ENCODE measurements at regions not wholly inside any gene's neighbourhood (a gene's known extent, or its start where the extent isn't known, plus 50 kb on each side); places are given as distances from the start of the nearest gene placed in this dataset.
"Not testable (repeated sequence)": the region's sequence is repeated elsewhere in the genome, so short reads cannot be mapped to it uniquely, and the experiment has no call there.

DNA sequence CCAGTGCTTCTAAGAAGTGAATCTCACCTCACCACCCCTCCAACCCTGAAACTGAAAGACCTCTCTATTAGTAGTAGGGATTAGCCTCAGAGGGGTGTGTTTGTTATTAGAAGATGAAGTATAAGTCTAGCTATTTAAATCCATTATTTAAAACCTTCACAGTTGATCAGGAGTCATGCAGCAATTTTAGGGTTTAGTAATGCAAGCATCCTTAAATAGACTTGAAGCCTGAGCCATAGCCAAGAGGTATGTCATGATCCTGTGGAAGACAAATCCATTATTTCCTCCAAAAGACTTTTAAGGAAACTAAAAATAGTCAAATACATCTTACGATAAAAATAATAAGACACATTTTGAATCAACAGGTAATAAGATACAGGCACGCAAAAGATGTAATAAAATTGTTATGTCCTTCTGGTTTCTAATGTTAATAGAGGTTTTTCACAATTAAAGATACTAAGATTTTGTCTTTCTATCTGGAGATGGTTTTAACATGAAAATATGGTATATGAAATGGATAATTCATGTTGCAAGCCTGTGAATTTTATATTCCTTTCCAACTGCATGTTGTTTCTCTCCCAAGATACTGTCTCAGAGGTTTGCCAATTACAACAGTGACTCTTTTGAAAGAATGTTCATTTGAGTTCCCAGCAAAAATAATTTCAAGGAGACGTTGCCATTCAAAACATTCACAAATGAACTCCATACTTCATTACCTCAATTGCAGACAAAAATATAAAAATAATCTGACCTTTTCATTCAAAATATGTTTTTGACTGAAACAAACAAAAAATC lies 68.0 kb downstream of the LUZP4 start:
- no peak for DNase-seq (ENCODE audit: low read depth in 2 of 2)

DNA sequence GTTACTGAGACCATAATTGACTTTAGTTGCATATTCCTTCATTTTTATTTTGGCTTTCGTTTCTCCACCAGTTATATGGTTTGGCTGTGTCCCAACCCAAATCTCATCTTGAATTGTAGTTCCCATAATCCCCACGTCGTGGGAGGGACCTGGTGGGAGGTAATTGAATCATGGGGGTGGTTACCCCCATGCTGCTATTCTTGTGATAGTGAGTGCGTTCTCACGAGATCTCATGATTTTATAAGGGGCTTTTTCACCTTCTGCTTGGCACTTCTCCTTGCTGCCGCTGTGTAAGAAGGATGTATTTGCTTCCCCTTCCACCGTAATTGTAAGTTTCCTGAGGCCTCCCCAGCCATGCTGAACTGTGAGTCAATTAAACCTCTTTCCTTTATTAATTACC lies 70.0 kb downstream of the LUZP4 start:
- DNase-seq (ENCODE audit: low read depth in 2 of 2): not testable (repeated sequence)

DNA sequence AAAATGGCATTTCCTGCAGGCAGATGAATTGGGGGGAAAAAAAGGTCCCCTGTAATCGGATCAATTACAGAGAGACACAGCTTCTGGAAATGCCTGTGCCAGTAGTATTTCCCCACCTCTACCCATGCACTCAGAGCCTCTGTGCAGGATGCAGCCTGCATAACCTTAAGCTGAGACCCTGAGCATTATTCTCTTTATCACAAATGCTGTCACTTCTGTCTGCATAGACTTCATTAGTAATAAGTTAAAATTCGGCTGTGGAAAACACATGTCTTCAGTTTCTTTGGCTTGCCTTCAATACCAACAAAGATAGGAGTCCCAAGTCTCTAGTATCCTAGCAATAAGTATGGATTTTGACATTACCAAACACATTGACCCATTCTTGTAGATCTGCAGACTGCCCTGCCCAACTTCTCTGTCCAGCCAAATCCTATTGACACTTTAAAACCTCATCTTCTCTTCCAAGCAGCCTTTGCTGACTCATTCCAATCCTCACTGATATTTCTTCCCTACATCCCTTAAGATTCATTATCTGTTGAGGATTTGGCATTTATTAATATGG lies 70.8 kb downstream of the LUZP4 start:
- no peak for DNase-seq (ENCODE audit: low read depth in 2 of 2)

DNA sequence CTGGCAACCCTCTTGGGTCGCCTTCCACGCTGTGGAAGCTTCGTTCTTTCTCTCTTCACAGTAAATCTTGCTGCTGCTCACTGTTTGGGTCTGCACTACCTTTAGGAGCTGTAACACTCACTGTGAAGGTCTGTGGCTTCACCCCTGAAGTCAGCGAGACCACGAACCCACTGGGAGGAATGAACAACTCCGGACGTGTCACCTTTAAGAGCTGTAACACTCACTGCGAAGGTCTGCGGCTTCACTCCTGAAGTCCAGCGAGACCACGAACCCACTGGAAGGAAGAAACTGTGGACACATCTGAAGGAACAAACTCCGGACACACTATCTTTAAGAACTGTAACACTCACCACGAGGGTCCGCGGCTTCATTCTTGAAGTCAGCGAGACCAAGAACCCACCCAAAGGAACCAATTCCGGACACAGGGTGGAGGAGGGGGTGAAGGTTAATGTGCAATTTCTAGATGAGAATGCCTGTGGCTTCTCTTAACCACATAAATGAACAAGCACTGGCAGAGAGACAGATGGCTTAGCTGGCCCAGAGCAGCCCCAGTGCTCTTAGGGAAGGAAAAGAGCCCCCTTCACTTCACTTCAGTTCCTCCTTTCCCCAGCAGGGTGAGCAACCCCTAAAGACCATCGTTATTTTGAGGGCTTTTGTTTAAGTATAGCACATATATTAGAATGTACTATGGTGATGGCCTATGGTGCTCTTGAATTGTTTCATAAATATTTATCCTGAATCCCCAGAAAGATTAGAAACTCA lies 73.0 kb downstream of the LUZP4 start:
- DNase-seq (ENCODE audit: low read depth in 2 of 2): no peak

DNA sequence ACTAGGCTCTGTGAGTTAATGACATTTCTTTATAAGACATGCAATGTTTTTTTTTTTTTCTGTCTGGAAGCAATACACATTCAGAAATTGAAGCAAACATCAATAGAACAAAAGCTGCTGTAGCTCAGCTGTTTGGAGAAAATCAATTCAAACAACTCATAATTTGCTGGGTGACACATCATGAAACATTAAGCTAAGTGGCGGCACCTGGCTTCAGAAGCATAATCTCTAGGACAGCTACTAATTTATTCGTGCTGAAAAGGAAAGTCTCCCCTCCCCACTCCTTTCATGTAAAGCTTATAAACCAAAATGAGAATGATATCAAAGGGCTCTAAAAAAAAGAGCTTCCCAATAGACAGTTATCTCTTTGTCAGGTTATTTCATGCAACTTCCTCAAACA lies 73.9 kb downstream of the LUZP4 start:
- DNase-seq (ENCODE audit: low read depth in 2 of 2): no peak

DNA sequence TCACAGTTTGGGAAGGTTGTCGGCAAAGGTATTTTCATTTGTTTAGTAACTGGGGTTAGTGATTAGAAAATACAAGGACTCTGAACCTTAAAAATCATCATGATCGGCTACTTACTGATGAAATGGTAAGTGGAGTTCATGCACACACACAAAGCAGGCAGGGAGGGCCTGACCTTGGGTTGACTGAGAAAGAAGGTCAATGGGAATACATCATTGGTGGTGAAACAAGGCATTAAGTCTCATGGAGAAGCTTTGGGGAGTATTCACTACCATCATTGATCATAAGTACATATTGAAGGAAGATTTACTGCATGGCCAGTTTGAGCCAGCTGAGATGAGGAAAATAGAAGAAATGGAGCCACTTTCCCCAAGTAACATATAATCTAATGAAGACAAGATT lies 74.4 kb downstream of the LUZP4 start:
- no peak for DNase-seq (ENCODE audit: low read depth in 2 of 2)

DNA sequence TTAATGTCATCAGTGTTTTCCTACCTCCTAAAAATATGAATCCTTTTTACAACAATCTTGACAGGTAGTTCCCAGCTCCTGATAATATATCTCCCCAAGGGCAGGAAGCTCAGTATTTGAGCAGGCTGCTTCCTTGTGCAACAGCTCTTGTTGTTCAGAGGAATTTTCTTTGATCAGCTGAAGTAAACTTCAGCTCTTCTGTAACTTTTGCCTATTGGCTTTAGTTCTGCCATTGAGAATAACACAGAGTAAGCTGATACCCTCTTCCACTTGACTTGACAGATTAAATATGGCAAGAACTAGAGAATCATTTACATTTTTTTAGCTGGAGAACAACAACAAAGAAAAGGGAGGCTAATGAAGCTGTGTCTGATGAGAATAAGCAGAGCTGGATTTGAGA lies 75.2 kb downstream of the LUZP4 start:
- DNase-seq (ENCODE audit: low read depth in 2 of 2): no peak

DNA sequence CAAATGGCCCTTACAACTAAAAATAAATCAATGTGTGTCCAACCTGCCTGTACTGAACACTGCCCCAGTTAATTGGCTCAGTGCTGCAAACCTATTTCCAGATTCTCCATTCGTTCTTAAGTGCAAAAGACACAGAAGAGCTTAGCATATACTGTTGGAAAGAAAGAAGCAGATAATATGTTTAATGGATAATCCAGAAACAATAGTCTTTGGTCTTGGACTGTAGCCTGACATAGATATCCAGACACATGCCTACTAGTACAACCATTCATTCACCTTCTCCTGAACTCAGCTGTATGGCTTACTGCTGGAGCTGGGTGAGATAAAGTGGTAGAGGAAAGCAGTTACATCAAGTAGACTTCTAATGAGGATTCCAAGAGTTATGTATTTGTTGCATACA lies 77.0 kb downstream of the LUZP4 start:
- no peak for DNase-seq (ENCODE audit: low read depth in 2 of 2)

DNA sequence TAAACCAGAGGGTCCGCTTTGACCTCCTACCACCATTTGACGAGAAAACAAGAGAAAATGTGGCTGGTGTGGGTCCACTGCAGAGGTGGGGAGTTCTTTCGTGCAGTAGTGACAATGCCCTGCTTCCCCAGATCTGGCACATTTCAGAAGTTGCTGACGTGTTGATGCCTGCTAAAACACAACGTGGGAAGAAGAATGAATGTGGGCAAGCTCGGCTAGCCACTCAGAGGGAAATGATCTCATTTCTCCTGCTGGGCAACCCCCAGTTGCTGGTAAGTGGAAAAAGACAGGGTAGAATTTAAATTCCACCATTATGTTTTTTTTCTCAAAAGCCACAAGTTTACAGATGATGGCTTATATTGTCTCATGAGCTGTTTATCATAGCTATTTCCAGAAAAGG lies 77.9 kb downstream of the LUZP4 start:
- DNase-seq (ENCODE audit: low read depth in 2 of 2): peak; percentile 74 to 80

DNA sequence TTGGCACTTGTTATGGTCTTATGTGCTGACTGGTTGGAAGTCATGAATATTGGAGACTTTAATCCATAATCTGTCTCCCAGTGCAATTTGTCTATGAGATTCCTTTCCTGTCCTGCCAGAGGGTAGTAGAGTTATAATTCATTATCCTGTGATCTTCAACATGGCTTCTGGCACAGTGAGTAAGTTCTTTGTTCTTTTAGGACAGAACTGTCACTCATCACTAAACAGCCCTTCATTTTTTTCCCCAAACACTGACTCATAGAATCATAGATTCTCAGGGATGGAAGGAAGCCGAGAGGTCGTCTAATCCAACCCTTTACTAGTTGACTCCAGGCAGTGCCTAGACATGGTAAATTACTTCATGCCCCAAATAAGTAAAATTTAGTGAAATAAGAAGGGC lies 78.4 kb downstream of the LUZP4 start:
- peak; percentile 63 to 75 for DNase-seq (ENCODE audit: low read depth in 2 of 2)

DNA sequence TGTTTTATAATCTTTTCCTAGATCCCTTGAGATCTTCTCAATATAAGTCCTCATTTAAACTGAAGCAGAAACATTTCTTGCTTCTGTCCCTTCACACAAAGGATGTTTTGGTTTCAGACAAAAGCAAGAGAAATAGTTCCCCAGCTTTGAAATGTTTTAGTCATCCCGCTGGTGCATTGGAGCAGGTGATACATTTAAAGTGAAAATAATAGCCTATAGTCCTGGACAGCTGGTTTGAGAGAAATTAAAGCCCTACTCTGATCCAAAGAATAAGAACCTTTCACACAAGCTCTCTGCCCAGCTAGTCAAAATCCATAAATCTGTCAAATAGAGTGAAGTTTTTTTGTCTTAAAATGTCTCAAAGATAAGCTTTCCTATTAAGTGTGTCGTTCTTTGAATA lies 79.4 kb downstream of the LUZP4 start:
- no peak for DNase-seq (ENCODE audit: low read depth in 2 of 2)

DNA sequence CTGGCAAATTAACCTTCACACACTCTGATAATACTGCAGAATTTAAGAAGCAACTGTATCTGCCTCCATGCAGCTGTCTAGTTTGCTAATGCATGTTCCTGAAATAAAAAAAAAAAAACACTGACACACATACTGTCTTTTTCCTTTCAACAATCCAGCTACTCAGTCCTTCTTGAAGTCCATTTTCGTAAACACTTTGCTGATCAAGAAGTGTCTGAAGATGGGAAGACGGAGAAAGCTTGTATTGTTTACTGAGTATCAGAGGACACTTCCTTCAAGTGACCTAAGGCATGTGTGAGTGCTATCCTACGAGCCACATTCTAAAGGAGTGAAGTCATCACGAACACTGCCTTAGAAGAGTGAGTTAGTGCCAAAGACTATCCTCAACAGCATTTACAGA lies 82.6 kb downstream of the LUZP4 start:
- peak in 1 of 2 donors; percentile 77 for DNase-seq (ENCODE audit: low read depth in 2 of 2)

DNA sequence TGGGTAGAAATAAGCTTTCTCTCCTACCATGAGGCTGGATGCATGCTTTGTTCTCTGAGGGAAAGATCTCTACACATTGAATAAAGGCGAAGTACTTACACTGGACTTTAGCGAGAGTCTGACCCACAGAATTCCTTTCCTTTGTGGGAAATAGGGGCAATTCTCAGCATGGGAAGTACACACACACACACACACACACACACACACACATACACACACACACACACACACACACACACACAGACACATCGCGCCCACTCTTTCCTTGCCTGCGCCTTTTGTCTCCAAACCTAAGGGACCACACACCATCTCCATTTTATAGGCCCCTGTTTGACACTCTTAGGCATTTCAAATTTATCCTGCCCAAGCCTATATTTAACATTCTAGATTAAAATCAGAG lies 83.8 kb downstream of the LUZP4 start:
- no peak for DNase-seq (ENCODE audit: low read depth in 2 of 2)

DNA sequence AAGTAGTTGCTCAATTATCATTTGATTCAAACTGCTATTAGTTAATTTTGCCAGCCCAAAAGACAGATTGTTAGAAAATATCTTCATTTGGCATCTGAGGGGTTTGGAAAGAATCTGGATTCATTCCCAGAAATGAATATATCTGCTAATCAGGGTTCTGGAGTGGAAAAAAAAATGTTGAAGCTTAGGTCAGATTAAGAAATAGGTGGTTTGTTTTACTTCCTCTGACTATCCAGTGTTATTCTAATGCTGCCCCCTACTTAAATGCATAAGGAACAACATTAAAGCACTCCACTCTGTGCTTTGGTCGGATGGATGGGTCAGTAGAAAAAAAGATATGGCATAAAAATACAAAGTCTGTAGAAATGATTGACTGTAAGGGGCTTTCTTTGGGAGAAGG lies 89.0 kb downstream of the LUZP4 start:
- peak; percentile 19 to 40 for DNase-seq (ENCODE audit: low read depth in 2 of 2)

DNA sequence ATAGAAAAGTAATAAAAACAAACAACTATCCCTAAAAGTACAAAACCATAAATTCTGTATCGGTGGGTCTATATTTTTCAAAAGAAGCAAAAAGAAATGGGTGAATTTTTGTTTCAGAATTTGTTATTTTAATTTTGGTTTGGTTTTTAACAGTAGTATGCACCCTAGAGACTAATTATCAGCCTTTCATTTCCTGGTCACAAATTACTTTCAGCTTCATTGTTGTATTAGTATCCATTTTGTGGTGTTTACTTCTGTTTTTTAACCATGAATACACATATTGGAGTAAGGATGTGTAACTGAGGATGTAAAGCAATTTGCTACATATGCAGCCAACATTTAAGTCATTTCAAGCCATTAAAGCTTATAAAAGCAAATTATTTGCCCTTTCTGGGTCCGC lies 97.8 kb downstream of the LUZP4 start:
- DNase-seq (ENCODE audit: low read depth in 2 of 2): no peak

DNA sequence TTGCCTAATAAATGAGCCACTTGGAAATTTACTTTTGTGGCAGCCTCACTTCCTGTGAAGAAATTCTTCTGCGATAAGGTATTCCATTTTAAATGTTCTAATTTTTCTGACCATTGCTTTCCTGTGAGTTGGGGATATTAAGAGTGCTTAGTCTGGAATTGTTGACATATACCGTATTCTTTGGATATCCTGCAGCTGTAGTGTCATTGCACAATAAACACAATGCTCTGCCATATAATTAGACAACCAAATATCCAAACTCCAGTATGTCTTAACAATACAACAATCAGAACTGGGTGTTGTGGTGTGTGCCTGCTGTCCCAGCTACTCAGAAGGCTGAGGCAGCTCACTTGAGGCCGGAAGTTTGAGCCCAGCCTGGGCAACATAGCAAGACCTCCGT lies 99.4 kb downstream of the LUZP4 start:
- DNase-seq (ENCODE audit: low read depth in 2 of 2): peak in 1 of 2 donors; percentile 12

DNA sequence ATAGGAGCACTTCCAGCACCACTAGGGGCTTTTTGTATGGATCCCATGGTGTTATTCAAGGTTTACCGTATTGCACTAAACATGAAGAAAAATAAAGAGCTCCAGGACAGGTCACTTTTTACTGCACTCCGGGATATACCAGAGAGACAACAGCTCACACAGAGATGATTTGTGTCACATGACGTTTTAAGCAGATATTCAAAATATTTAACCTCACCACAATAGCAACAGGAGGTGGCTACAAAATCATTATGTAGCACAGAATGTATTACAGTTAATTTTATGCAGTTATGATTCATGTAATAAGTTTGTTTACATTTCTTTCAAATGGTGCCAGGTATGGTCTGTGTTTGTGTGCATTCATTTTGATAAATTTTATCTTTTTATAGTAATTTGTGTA lies 100.6 kb downstream of the LUZP4 start:
- no peak for DNase-seq (ENCODE audit: low read depth in 2 of 2)

DNA sequence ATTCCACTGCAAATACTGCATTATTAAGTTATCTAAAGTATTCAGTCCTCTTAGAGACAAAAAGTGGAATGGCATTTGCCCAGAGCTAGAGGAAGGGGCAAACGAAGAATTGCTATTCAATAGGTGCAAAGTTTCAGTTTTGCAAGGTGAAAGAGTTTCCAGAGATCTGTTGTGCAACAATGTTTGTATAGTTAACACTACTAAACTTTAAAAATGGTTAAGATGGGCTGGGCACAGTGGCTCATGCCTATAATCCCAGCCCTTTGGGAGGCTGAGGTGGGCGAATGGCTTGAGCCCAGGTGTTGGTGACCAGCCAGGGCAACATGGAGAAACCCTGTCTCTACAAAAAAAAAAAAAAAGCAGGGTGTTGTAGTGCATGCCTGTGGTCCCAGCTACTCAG lies 102.5 kb downstream of the LUZP4 start:
- no peak for DNase-seq (ENCODE audit: low read depth in 2 of 2)

DNA sequence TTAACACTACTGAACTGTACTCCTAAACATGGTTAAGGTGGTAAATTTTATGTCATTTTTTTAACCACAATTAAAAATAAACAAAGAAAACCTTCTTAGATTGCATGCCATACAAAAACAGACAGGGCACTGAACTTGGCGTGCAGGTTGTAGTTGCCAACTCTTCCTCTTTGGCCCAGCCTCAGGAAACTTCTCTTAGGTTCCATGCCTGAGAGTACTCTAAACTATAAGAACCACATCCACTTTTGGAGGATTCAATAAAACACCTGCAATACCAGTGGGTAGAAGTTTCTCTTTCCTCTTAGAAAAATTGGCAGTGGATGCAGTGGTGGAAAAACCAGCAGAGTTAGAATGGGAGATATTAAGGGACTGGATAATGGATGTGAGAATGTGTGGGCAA lies 103.4 kb downstream of the LUZP4 start:
- DNase-seq (ENCODE audit: low read depth in 2 of 2): no peak

DNA sequence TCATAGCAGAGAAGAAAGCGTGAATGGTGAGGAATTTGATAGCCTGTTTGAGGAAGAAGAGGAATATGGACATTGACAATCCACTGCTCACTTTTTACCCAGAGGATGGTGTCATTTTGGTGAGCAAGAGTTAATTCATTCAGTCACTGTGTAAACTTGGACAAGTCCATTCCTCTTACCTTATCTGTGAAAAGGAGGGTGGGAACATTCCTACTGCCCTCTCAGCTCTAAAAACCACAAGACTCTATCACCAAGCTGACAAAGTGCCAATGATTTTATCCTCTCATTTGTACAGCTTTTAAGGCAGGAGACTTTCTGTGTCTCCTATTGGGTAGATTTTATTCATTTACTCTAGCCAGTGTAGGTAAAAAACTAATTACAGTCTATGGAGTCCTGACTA lies 103.8 kb downstream of the LUZP4 start:
- no peak for DNase-seq (ENCODE audit: low read depth in 2 of 2)

DNA sequence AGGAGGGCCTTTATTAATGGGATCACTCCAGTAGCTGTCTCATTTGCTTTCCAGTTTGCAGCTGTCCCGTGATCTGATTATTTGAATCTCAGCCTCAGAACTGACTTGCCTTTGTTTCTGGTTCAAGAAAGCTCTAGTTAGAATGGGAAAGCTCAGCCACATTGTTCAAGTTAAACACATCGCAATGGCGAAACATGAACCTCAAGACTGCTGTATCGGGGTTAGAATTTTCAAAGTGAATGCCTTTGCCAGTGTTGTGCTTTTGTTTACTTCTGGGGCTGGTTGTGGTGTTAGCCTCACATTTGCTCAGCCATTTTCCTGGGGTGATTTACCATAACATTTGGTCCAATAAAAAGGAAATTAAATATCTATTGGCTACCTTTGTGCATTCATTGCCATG lies 105.3 kb downstream of the LUZP4 start:
- DNase-seq (ENCODE audit: low read depth in 2 of 2): not testable (repeated sequence)

DNA sequence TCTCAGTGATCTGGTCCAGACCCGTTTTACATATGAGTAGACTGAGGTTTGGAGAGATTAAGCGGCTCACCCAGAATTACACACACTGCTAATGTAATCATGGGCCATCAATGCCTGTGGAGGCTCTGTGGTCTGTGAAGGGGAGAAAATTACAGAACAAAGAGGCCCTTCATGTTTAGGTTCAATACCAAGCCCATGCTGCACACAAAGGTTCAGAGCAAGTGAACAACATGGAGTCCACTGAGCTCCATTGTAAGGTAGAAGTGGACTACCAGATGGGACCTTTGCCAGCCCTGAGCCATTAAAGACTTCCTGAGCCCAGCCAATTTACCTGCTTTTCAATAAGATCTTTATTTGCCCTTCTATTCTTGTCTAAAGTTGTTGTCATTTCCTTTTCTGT lies 109.8 kb downstream of the LUZP4 start:
- no peak for DNase-seq (ENCODE audit: low read depth in 2 of 2)

DNA sequence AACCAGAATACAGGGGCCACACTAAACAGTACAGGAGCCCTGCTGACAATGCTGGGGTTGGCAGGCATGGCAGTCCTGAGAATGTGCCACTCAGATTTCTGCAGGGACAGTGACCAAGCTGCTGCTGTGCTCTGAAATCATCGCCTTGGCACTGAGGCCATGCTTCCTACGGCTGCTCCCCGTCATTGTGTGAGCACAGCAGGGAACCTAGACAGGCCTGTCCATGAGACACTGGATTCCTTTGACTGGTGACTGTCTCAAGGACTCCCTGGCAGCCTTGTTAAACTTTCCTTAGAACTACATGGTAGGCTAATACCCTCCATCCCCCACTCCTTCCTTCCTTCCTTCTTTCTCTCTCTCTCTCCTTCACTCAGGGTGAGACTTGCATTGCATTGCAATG lies 111.4 kb downstream of the LUZP4 start:
- no peak for DNase-seq (ENCODE audit: low read depth in 2 of 2)
